ENCODE measurements at regions not wholly inside any gene's neighbourhood (a gene's known extent, or its start where the extent isn't known, plus 50 kb on each side); places are given as distances from the start of the nearest gene placed in this dataset.

DNA sequence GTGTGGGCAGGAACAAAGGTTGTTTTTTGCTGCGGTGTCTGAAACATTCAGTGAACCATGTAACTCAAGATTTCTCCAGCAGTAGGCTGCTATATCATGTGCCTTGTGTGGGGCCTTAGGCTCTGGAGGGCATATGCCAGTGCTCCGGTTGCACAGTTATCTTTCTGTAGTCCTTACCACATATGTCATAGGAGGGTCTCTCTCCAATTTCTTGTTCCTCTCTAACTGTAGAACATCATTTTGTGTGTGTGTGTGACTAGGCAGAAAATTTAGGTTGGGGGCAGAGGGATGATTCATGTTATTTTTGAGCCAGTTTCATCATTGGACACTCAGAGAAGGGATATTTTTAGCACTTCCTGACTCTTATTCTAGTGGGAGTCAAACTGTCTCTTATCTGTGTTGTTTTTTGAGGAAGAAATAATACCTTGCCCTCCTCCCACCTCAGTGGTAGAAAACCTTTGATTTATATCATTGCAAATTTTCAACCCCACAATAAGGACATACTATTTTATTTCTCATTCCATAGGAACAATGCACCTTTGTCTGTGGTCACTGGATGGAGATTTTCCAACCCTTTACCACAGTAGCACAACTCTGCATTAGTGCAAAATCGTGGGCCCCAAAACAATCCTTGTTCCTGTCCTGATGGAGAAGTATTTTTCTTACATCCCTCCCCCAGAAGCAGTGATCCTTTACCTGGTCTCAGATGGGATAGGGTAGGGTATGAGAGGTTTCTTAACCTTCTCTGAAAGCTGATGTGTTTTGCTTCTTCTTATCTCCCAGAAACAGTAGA, 113.9 kb downstream of the CCDC74A start:
- Histone ChIP-seq H3K18ac (ENCODE audit: extremely low read depth, low read length) (no peak overlapping the region), H4K5ac (ENCODE audit: insufficient read length, low read depth, low read length) (no peak overlapping the region), H3K79me2 (ENCODE audit: control insufficient read depth in 1 of 2, insufficient read depth in 2 of 2, low read length in 2 of 2) (no peaks in the 10 kb centered on the region), H2AK5ac (ENCODE audit: low read depth, low read length) (no peak overlapping the region), H3K4me3 (ENCODE audit: extremely low read depth in 1 of 4, insufficient read depth in 2 of 4, low read depth in 3 of 4, low read length in 4 of 4) (no peak overlapping the region), H3K4ac (replicated peaks; ENCODE audit: insufficient read length, low read depth, low read length) (no peak overlapping the region), H3K9me3 (ENCODE audit: insufficient read depth in 2 of 2, low read depth in 1 of 2, low read length in 1 of 2) (no peaks in the 10 kb centered on the region; a peak in 1 of 4 replicates), H3K4me1 (replicated peaks in 1 of 4; ENCODE audit: control insufficient read depth in 3 of 4, insufficient read depth in 4 of 4, low read length in 3 of 4) (no peaks in the 10 kb centered on the region), H3K23me2 (ENCODE audit: low read depth, low read length) (no peaks in the 10 kb centered on the region), H3K9ac (replicated peaks in 1 of 4; ENCODE audit: extremely low read depth in 1 of 4, low read depth in 3 of 4, low read length in 3 of 4) (no peak overlapping the region), H2BK120ac (replicated peaks; ENCODE audit: low read depth, low read length) (no peak overlapping the region), H4K20me1 (replicated peaks in 1 of 2; ENCODE audit: control insufficient read depth in 1 of 2, insufficient read depth in 2 of 2, low read length in 2 of 2) (peaks cover 0 to 2% of the 10 kb centered on the region in 2 experiments), H3K14ac (ENCODE audit: insufficient read length) (no peak overlapping the region), H3K27ac (ENCODE audit: low read depth, low read length) (no peak overlapping the region), H2BK20ac (ENCODE audit: low read length) (no peak overlapping the region), H3K56ac (replicated peaks; ENCODE audit: insufficient read length, low read depth, low read length) (no peak overlapping the region), H2BK15ac (ENCODE audit: low read length) (no peak overlapping the region), H4K91ac (replicated peaks; ENCODE audit: insufficient read length, low read length) (no peak overlapping the region), H2AFZ (ENCODE audit: low read length) (no peak overlapping the region), H3K27me3 (replicated peaks in 1 of 4; ENCODE audit: control insufficient read depth in 3 of 4, extremely low read depth in 1 of 4, insufficient read depth in 3 of 4, low read length in 3 of 4) (no peaks in the 10 kb centered on the region), H3K79me1 (ENCODE audit: low read depth, low read length) (no peaks in the 10 kb centered on the region), H2BK12ac (ENCODE audit: low read depth, low read length) (no peak overlapping the region), H2BK5ac (ENCODE audit: low read depth, low read length) (no peak overlapping the region), H4K8ac (ENCODE audit: extremely low read depth, insufficient read depth, low read length) (no peak overlapping the region), H3K36me3 (ENCODE audit: control insufficient read depth in 2 of 4, insufficient read depth in 4 of 4, low read length in 3 of 4) (no peaks in the 10 kb centered on the region), H3K4me2 (ENCODE audit: insufficient read depth in 1 of 2, low read depth in 2 of 2, low read length in 2 of 2) (no peak overlapping the region), H3K23ac (ENCODE audit: insufficient read length) (no peak overlapping the region)
- FAIRE-seq, result no peak
- no peak for DNase-seq (ENCODE audit: low read depth in 1 of 2, low spot score in 2 of 2)
- ChIA-PET CTCF (ENCODE audit: partially characterized antibody) (interaction anchor here (1.0 kb wide), 1 partner anchor 32 kb away, joined by 3 read pairs; no protein-coding TSS in a partner anchor), POLR2A (ENCODE audit: partially characterized antibody) (no interaction called here)
- 86% methylated on average over 3 of the region's 3 CpGs; no CpG with 5 or more reads in 1 of the 2 experiments for WGBS, 2 experiments (ENCODE audit: extremely low coverage in 1 of 2, insufficient coverage in 1 of 2, insufficient read length in 1 of 2, insufficient replicate concordance in 2 of 2, low coverage in 1 of 2, low lambda C conversion rate in 2 of 2, missing lambda C conversion rate in 1 of 2)
- TF ChIP-seq GTF2F1 (IDR thresholded peaks at IDR 0.05; ENCODE audit: borderline replicate concordance, low read depth, low read length) (no peak), ZNF274 (IDR thresholded peaks at IDR 0.05; ENCODE audit: borderline replicate concordance, extremely low read depth, low read length) (no peak), TAF1 (IDR thresholded peaks at IDR 0.05; ENCODE audit: low read depth, low read length) (no peak), FOSL1 (IDR thresholded peaks at IDR 0.05; ENCODE audit: insufficient read depth, low read depth, low read length) (no peak), EZH2 (IDR thresholded peaks at IDR 0.05; ENCODE audit: low read depth, low read length, severe bottlenecking) (no peak), CEBPB (IDR thresholded peaks at IDR 0.05; ENCODE audit: low read depth, low read length) (no peak), YY1 (IDR thresholded peaks at IDR 0.05; ENCODE audit: low read depth, low read length) (no peak), PHF8 (conservative IDR thresholded peaks at IDR 0.05; ENCODE audit: low read depth, low read length) (no peak)
